ENCODE measurements at regions not wholly inside any gene's neighbourhood (a gene's known extent, or its start where the extent isn't known, plus 50 kb on each side); places are given as distances from the start of the nearest gene placed in this dataset.

GRCh38 chr5:2896371-2897275, 145.1 kb upstream of the IRX2 start:
- DNase-seq (ENCODE audit: extremely low spot score) = no peak
- TF ChIP-seq FOXA1 (IDR thresholded peaks at IDR 0.05) (no peak), L3MBTL2 (conservative IDR thresholded peaks at IDR 0.05) (no peak), ZNF384 (IDR thresholded peaks at IDR 0.05) (no peak), SP1 (IDR thresholded peaks at IDR 0.05) (no peak), ELF4 (IDR thresholded peaks at IDR 0.05) (no peak), TARDBP (IDR thresholded peaks at IDR 0.05) (no peak), SUZ12 (IDR thresholded peaks at IDR 0.05) (no peak), FOXK2 (IDR thresholded peaks at IDR 0.05) (no peak), NFRKB (IDR thresholded peaks at IDR 0.05) (no peak)
- CTCF ChIA-PET = no interaction called here
- POLR2A ChIA-PET = no interaction called here

GRCh38 chr5:2895876-2896275, 144.4 kb upstream of the IRX2 start:
- ChIA-PET POLR2A (no interaction called here), CTCF (no interaction called here)
- TF ChIP-seq FOXK2 (IDR thresholded peaks at IDR 0.05) (no peak), SUZ12 (IDR thresholded peaks at IDR 0.05) (no peak), ELF4 (IDR thresholded peaks at IDR 0.05) (no peak), ZNF384 (IDR thresholded peaks at IDR 0.05) (no peak), LEF1 (IDR thresholded peaks at IDR 0.05; ENCODE audit: borderline replicate concordance) (no peak), HDGF (IDR thresholded peaks at IDR 0.05; ENCODE audit: borderline replicate concordance) (no peak), CTBP1 (IDR thresholded peaks at IDR 0.05; ENCODE audit: borderline replicate concordance) (no peak), L3MBTL2 (conservative IDR thresholded peaks at IDR 0.05) (no peak), SP1 (IDR thresholded peaks at IDR 0.05) (no peak), NFRKB (IDR thresholded peaks at IDR 0.05) (no peak), FOXM1 (IDR thresholded peaks at IDR 0.05; ENCODE audit: borderline replicate concordance) (no peak), BHLHE40 (IDR thresholded peaks at IDR 0.05; ENCODE audit: borderline replicate concordance) (no peak), PKNOX1 (IDR thresholded peaks at IDR 0.05) (no peak), FOXA1 (IDR thresholded peaks at IDR 0.05) (no peak), ARNT (IDR thresholded peaks at IDR 0.05) (no peak), TARDBP (IDR thresholded peaks at IDR 0.05) (no peak)
- DNase-seq (ENCODE audit: extremely low spot score) = no peak

GRCh38 chr5:2895196-2895595, 143.7 kb upstream of the IRX2 start:
- TF ChIP-seq ZNF384 (IDR thresholded peaks at IDR 0.05) (no peak), CTBP1 (IDR thresholded peaks at IDR 0.05; ENCODE audit: borderline replicate concordance) (no peak), TARDBP (IDR thresholded peaks at IDR 0.05) (no peak), SP1 (IDR thresholded peaks at IDR 0.05) (no peak), FOXM1 (IDR thresholded peaks at IDR 0.05; ENCODE audit: borderline replicate concordance) (no peak), ARNT (IDR thresholded peaks at IDR 0.05) (no peak), HDGF (IDR thresholded peaks at IDR 0.05; ENCODE audit: borderline replicate concordance) (no peak), L3MBTL2 (conservative IDR thresholded peaks at IDR 0.05) (no peak), BHLHE40 (IDR thresholded peaks at IDR 0.05; ENCODE audit: borderline replicate concordance) (no peak)
- DNase-seq (ENCODE audit: extremely low spot score) = no peak
- CTCF ChIA-PET = no interaction called here
- POLR2A ChIA-PET = no interaction called here

DNA sequence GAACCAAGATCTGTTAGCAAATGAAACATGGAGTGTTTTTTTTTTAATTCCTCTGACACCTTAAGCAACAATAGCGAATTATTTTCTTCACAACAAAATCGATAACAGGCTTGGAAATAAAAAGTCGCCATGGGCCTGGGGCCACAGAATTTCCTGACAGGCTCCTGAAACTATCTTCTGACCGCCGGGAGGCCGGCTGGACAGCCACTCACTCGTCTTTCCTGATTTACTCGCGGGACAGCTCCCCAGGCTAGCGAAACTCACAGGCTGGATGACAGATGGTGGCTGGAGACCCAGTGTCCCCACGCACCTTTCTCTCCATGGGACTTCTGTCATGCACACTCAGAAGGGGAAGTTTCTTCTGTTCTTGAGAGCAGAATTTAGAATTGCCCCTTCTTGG, 143.3 kb upstream of the IRX2 start:
- no peak for DNase-seq (ENCODE audit: extremely low spot score)
- ChIA-PET POLR2A (no interaction called here), CTCF (no interaction called here)
- TF ChIP-seq CTBP1 (IDR thresholded peaks at IDR 0.05; ENCODE audit: borderline replicate concordance) = no peak
- no peak for TF ChIP-seq SUZ12 (IDR thresholded peaks at IDR 0.05)
- TF ChIP-seq PKNOX1 (IDR thresholded peaks at IDR 0.05) = no peak
- TF ChIP-seq BHLHE40 (IDR thresholded peaks at IDR 0.05; ENCODE audit: borderline replicate concordance) = no peak
- no peak for TF ChIP-seq FOXM1 (IDR thresholded peaks at IDR 0.05; ENCODE audit: borderline replicate concordance)
- TF ChIP-seq HDGF (IDR thresholded peaks at IDR 0.05; ENCODE audit: borderline replicate concordance) = no peak
- TF ChIP-seq L3MBTL2 (conservative IDR thresholded peaks at IDR 0.05) = no peak
- TF ChIP-seq ELF4 (IDR thresholded peaks at IDR 0.05) = no peak
- no peak for TF ChIP-seq NFRKB (IDR thresholded peaks at IDR 0.05)
- no peak for TF ChIP-seq TARDBP (IDR thresholded peaks at IDR 0.05)

DNA sequence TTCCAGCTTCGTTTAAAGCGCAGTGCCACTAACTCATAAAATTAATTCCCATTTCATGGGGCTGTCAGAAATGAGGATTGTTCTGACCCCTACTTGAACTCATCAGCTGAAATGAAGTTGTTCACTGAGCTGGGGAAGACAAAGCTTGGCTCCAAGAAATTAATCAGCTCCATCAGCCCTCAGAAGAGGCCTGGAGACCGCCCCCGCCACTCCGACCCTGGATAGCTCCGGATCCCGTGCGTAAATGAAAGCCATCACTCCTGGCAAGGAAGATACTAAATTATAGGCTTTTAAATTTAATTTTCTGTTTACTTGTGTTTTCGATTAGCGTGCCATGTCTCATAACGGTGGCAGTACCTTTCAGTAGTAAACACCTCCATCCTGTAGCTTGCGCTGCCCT, 142.8 kb upstream of the IRX2 start:
- ChIA-PET CTCF (no interaction called here), POLR2A (no interaction called here)
- DNase-seq (ENCODE audit: extremely low spot score) = no peak
- TF ChIP-seq ZNF384 (IDR thresholded peaks at IDR 0.05) (no peak), FOXM1 (IDR thresholded peaks at IDR 0.05; ENCODE audit: borderline replicate concordance) (no peak), BHLHE40 (IDR thresholded peaks at IDR 0.05; ENCODE audit: borderline replicate concordance) (no peak), HDGF (IDR thresholded peaks at IDR 0.05; ENCODE audit: borderline replicate concordance) (no peak), ELF4 (IDR thresholded peaks at IDR 0.05) (no peak), CTBP1 (IDR thresholded peaks at IDR 0.05; ENCODE audit: borderline replicate concordance) (no peak), SUZ12 (IDR thresholded peaks at IDR 0.05) (no peak), TARDBP (IDR thresholded peaks at IDR 0.05) (no peak), SP1 (IDR thresholded peaks at IDR 0.05) (no peak), NFRKB (IDR thresholded peaks at IDR 0.05) (no peak), FOXA1 (IDR thresholded peaks at IDR 0.05) (no peak), ARNT (IDR thresholded peaks at IDR 0.05) (no peak), L3MBTL2 (conservative IDR thresholded peaks at IDR 0.05) (no peak), FOXK2 (IDR thresholded peaks at IDR 0.05) (no peak), LEF1 (IDR thresholded peaks at IDR 0.05; ENCODE audit: borderline replicate concordance) (no peak), PKNOX1 (IDR thresholded peaks at IDR 0.05) (no peak)

DNA sequence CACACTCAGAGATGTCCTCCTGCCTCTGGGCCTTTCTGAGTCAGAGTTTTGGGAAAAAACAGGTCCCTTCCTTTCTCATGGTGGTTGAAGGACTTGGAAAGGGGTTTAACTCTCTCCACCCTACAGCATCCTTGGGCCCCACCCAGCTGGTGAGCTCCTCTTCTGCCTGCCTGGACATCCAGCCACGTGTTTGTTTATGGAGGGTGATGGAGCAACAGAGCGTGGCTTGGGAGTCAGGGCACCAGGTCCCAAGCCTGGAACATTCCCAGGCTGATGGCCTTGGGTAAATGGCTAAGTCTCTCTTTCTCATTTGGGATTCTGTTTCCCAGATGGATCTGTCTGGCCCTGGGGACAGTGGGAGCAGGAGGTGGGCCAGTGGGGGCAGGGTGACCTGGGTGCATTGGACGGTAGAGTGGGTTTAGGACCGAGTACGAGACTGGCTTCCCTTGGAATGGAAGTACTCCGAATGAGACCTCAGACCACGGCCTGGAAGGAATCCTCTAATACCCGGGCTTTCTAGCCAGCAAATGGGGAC, 141.1 kb upstream of the IRX2 start:
- DNase-seq (ENCODE audit: extremely low spot score) = no peak
- CTCF ChIA-PET = no interaction called here
- POLR2A ChIA-PET = no interaction called here
- TF ChIP-seq ELF4 (IDR thresholded peaks at IDR 0.05) (no peak), HDGF (IDR thresholded peaks at IDR 0.05; ENCODE audit: borderline replicate concordance) (no peak), BHLHE40 (IDR thresholded peaks at IDR 0.05; ENCODE audit: borderline replicate concordance) (no peak), FOXK2 (IDR thresholded peaks at IDR 0.05) (no peak)

Measured in HEK293T (cell line).